ENCODE measurements at regions not wholly inside any gene's neighbourhood (a gene's known extent, or its start where the extent isn't known, plus 50 kb on each side); places are given as distances from the start of the nearest gene placed in this dataset.

GRCh38 chr9:14004110-14004509 lies 309.8 kb downstream of the NFIB start:
- no peak overlapping the region for H3K27ac Mint-ChIP-seq
- H3K36me3 Mint-ChIP-seq = no peaks in the 10 kb centered on the region
- no peak overlapping the region for H3K4me3 Mint-ChIP-seq
- no peaks in the 10 kb centered on the region for H3K4me1 Mint-ChIP-seq (ENCODE audit: low read depth)
- H3K27me3 Mint-ChIP-seq = no peaks in the 10 kb centered on the region
- H3K9me3 Mint-ChIP-seq (ENCODE audit: low read depth) = peaks cover 5% of the 10 kb centered on the region

GRCh38 chr9:13994240-13994639 lies 319.7 kb downstream of the NFIB start:
- H3K4me1 Mint-ChIP-seq (ENCODE audit: low read depth) = no peaks in the 10 kb centered on the region
- no peaks in the 10 kb centered on the region for H3K27me3 Mint-ChIP-seq
- no peak overlapping the region for H3K27ac Mint-ChIP-seq
- no peak overlapping the region for H3K4me3 Mint-ChIP-seq
- peaks cover 6% of the 10 kb centered on the region for H3K9me3 Mint-ChIP-seq (ENCODE audit: low read depth)
- no peaks in the 10 kb centered on the region for H3K36me3 Mint-ChIP-seq

DNA sequence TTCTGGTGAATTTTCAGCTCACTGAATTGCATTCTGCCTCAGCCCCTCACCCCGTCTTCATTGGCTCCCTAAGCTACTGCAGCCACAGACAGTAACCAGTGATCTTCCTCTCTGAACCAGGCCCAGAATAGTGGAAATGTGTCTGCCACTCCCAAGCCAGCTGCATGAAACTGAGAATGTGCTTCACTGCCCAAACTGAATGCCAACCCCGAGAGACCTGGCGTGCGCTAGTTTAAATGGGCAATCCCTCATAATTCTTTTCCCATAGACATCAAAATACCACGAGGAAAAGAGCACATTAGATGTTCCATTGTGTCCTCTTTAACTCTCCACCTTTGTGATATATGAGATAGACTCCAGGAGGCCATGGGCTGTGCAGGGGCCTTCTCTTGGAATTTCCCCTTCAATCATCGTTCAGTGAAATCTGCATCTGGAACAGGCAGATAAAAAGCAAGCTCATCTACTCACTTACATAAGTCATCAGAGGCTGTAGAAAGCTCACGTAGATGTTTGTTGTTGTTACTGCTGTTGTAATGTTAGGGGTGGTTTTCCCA lies 320.2 kb downstream of the NFIB start:
- H3K27me3 Mint-ChIP-seq = no peaks in the 10 kb centered on the region
- H3K9me3 Mint-ChIP-seq (ENCODE audit: low read depth) = peaks cover 8% of the 10 kb centered on the region
- H3K27ac Mint-ChIP-seq = no peak overlapping the region
- no peaks in the 10 kb centered on the region for H3K36me3 Mint-ChIP-seq
- H3K4me3 Mint-ChIP-seq = no peak overlapping the region
- H3K4me1 Mint-ChIP-seq (ENCODE audit: low read depth) = no peaks in the 10 kb centered on the region

DNA sequence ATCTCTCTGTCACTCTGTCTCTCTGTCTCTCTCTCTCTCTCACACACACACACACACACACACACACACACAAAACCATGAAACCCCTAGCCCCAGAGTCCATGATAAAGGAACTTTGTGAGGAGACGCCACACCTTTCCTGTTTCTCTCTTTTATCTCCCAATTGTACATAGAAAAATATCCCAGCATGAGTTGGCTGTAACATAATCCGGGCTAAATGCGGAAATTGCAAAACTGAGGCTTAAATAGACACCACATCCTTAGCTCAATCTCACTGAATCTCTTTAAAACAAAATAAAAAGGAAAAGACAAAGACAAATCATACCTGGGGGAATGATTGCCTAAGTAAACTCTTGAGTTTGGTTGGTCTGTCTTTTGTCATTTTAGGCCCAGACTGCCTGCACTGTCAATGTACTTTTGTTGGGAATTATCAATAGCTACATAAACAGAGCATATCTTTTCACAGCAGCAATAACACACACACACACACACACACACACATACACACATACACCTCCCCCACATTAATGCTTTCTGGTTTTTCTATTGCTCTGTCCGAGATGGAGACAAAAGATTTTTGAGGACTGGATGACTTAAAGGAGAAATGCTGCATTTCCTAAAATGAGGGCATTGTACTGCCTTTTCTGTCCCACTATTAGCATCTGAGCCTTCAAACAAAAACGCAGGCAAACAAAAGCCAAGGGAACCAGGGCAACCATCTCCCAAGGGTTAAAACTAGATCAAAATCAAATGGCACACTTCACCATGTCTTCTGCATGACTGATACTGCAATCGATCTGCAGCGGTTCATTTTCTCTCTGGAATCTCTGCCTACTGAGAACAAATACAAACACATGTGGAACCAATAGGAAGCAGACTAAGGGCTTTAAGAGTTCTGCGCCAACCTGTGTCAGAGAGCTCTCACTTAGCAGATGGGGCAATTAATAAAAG lies 321.5 kb downstream of the NFIB start:
- Mint-ChIP-seq H3K9me3 (ENCODE audit: low read depth) (peaks cover 8% of the 10 kb centered on the region), H3K4me3 (no peak overlapping the region), H3K27ac (no peak overlapping the region), H3K4me1 (ENCODE audit: low read depth) (no peaks in the 10 kb centered on the region), H3K27me3 (no peaks in the 10 kb centered on the region), H3K36me3 (no peaks in the 10 kb centered on the region)

DNA sequence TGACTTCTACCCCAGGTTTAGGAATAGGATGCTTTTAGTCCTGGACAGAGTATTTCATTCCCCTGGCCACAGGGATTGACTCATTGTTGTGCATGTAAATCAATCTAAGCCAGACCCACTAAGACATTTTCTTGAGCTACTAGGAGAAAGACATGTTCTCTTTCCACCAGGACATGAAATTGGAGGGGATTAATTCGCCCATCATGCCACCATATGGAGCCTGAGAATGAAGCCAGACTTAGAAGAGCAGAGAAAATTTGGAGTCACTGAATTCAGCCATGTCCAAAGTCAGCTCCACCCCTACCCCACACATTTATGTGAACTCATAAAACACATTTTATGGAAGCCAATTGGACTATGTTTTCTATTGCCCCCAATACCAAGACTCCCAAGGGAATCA lies 322.5 kb downstream of the NFIB start:
- Mint-ChIP-seq H3K4me3 (no peak overlapping the region), H3K27me3 (no peaks in the 10 kb centered on the region), H3K4me1 (ENCODE audit: low read depth) (no peaks in the 10 kb centered on the region), H3K9me3 (ENCODE audit: low read depth) (peaks cover 8% of the 10 kb centered on the region), H3K36me3 (no peaks in the 10 kb centered on the region), H3K27ac (no peak overlapping the region)

GRCh38 chr9:13990994-13991393 lies 322.9 kb downstream of the NFIB start:
- Mint-ChIP-seq H3K4me1 (ENCODE audit: low read depth) (no peaks in the 10 kb centered on the region), H3K4me3 (no peak overlapping the region), H3K36me3 (no peaks in the 10 kb centered on the region), H3K27me3 (no peaks in the 10 kb centered on the region), H3K27ac (no peak overlapping the region), H3K9me3 (ENCODE audit: low read depth) (peaks cover 8% of the 10 kb centered on the region)

- H3K27ac Mint-ChIP-seq = no peak overlapping the region
- H3K36me3 Mint-ChIP-seq = no peaks in the 10 kb centered on the region
- no peaks in the 10 kb centered on the region for H3K27me3 Mint-ChIP-seq
- no peak overlapping the region for H3K4me3 Mint-ChIP-seq
- no peaks in the 10 kb centered on the region for H3K4me1 Mint-ChIP-seq (ENCODE audit: low read depth)
- peaks cover 8% of the 10 kb centered on the region for H3K9me3 Mint-ChIP-seq (ENCODE audit: low read depth)
These were observed 323.6 kb downstream of the NFIB start for GRCh38 chr9:13990331-13990730.

GRCh38 chr9:13988944-13989343 lies 325.0 kb downstream of the NFIB start:
- Mint-ChIP-seq H3K27me3 (no peaks in the 10 kb centered on the region), H3K4me3 (no peak overlapping the region), H3K36me3 (no peaks in the 10 kb centered on the region), H3K4me1 (ENCODE audit: low read depth) (no peaks in the 10 kb centered on the region), H3K9me3 (ENCODE audit: low read depth) (peaks cover 5% of the 10 kb centered on the region), H3K27ac (no peak overlapping the region)

- no peaks in the 10 kb centered on the region for H3K4me1 Mint-ChIP-seq (ENCODE audit: low read depth)
- H3K9me3 Mint-ChIP-seq (ENCODE audit: low read depth) = no peaks in the 10 kb centered on the region
These were observed 330.3 kb downstream of the NFIB start for GRCh38 chr9:13983607-13984006.

GRCh38 chr9:13979941-13980318 lies 334.0 kb downstream of the NFIB start:
- Mint-ChIP-seq H3K36me3 (no peaks in the 10 kb centered on the region), H3K27ac (no peak overlapping the region), H3K9me3 (ENCODE audit: low read depth) (no peaks in the 10 kb centered on the region), H3K4me3 (no peak overlapping the region), H3K27me3 (no peaks in the 10 kb centered on the region), H3K4me1 (ENCODE audit: low read depth) (no peaks in the 10 kb centered on the region)

More at GRCh38 chr9:13983607-13984006, 330.3 kb downstream of the NFIB start:
- Mint-ChIP-seq H3K27me3 (no peaks in the 10 kb centered on the region), H3K4me3 (no peak overlapping the region), H3K27ac (no peak overlapping the region), H3K36me3 (no peaks in the 10 kb centered on the region)

GRCh38 chr9:13975611-13976290 lies 338.2 kb downstream of the NFIB start:
- no peaks in the 10 kb centered on the region for H3K4me1 Mint-ChIP-seq (ENCODE audit: low read depth)
- no peak overlapping the region for H3K27ac Mint-ChIP-seq
- no peaks in the 10 kb centered on the region for H3K36me3 Mint-ChIP-seq
- H3K9me3 Mint-ChIP-seq (ENCODE audit: low read depth) = no peaks in the 10 kb centered on the region
- H3K4me3 Mint-ChIP-seq = no peak overlapping the region
- no peaks in the 10 kb centered on the region for H3K27me3 Mint-ChIP-seq

DNA sequence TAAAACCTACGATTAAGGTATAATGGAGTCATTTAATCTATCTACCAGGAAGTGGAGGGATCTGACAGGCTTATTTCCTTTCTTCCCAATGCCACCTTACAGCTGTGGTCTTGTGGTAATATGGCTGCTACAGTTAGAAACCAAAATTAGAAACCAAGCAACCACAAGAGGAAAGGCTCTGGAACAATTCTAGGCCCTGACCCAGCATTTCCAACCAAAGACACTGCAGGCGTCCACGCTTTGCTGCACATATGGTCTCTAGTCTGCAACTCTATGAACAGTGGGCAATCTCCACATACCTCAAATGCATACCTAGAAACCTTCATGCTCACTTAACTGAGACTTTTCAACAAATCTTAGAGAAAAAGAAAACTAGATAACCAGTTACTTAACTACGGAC lies 339.1 kb downstream of the NFIB start:
- H3K27me3 Mint-ChIP-seq = no peaks in the 10 kb centered on the region
- H3K4me3 Mint-ChIP-seq = no peak overlapping the region
- no peaks in the 10 kb centered on the region for H3K4me1 Mint-ChIP-seq (ENCODE audit: low read depth)
- H3K27ac Mint-ChIP-seq = no peak overlapping the region
- H3K36me3 Mint-ChIP-seq = no peaks in the 10 kb centered on the region
- H3K9me3 Mint-ChIP-seq (ENCODE audit: low read depth) = no peaks in the 10 kb centered on the region

- no peaks in the 10 kb centered on the region for H3K27me3 Mint-ChIP-seq
- H3K9me3 Mint-ChIP-seq (ENCODE audit: low read depth) = no peaks in the 10 kb centered on the region
- H3K4me1 Mint-ChIP-seq (ENCODE audit: low read depth) = no peaks in the 10 kb centered on the region
- H3K27ac Mint-ChIP-seq = no peak overlapping the region
- no peak overlapping the region for H3K4me3 Mint-ChIP-seq
- no peaks in the 10 kb centered on the region for H3K36me3 Mint-ChIP-seq
These were observed 341.8 kb downstream of the NFIB start for GRCh38 chr9:13971966-13972655.

- H3K4me1 Mint-ChIP-seq (ENCODE audit: low read depth) = no peaks in the 10 kb centered on the region
- H3K9me3 Mint-ChIP-seq (ENCODE audit: low read depth) = no peaks in the 10 kb centered on the region
- no peaks in the 10 kb centered on the region for H3K36me3 Mint-ChIP-seq
- no peaks in the 10 kb centered on the region for H3K27me3 Mint-ChIP-seq
- H3K4me3 Mint-ChIP-seq = no peak overlapping the region
- H3K27ac Mint-ChIP-seq = no peak overlapping the region
These were observed 342.5 kb downstream of the NFIB start for GRCh38 chr9:13971415-13971814.

DNA sequence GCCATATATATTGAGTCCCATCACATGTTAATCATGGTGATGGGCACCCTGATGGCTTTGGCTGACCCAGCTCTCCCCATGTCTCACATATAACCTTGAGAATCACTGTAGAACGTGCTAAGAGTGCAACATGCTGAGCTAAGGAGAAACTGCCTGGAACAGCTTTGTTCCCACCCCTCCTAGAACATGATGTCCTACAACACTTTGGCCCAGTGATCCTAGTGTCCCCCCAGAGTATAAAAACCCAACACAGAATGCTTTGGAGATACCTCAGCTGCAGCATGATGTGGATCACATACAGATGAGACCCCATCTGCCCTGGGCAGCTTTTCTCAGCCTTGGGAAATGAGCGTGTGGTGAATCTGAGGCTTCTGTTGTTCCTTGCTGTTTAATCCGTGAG lies 343.5 kb downstream of the NFIB start:
- H3K27ac Mint-ChIP-seq = no peak overlapping the region
- no peak overlapping the region for H3K4me3 Mint-ChIP-seq
- H3K9me3 Mint-ChIP-seq (ENCODE audit: low read depth) = no peaks in the 10 kb centered on the region
- no peaks in the 10 kb centered on the region for H3K36me3 Mint-ChIP-seq
- H3K4me1 Mint-ChIP-seq (ENCODE audit: low read depth) = no peaks in the 10 kb centered on the region
- H3K27me3 Mint-ChIP-seq = no peaks in the 10 kb centered on the region
